K562 (cell line): ENCODE measurements at regions not wholly inside any gene's neighbourhood (a gene's known extent, or its start where the extent isn't known, plus 50 kb on each side); places are given as distances from the start of the nearest gene placed in this dataset.

Experiments
- ATAC-seq: fragments of 200-7000 bp; cut with Tn5 transposase; 3 replicates; pipeline ENCODE4 v1.9.1; 2020; ENCODE audit warnings: moderate library complexity
- BruUV-seq: library from RNA; stranded (reverse); fragments of 400-500 nt; replicated peaks from 2 replicates; lab custom pipeline; 2021; lab: Mats Ljungman, UMichigan
- CTCF ChIA-PET: fragments of 300-600 bp; formaldehyde crosslinking; extraction: SDS; loops from one replicate; lab custom pipeline; 2021; ENCODE audit warnings: low intra/inter-chr PET ratio; lab: Yijun Ruan, JAX
- POLR2A ChIA-PET: fragments of 300-600, 350-650 bp; sonication (Branson Sonifier 250); formaldehyde crosslinking; extraction: SDS; loops from one replicate; lab custom pipeline; 2021; ENCODE audit warnings: antibody characterized with exemption, inconsistent platforms; lab: Yijun Ruan, JAX
- DNase-seq, 4 experiments: peaks; one replicate each; pipeline versions ENCODE4 v3.0.0 to v3.0.0-alpha.2; 2011 to 2018; ENCODE audit warnings: low spot score in 3 of 4, mixed read lengths in 3 of 4; ENCODE audit errors: extremely low read depth in 1 of 4
- FAIRE-seq: peaks from 2 replicates; lab custom pipeline; 2011; peaks lifted over from hg19 to GRCh38; lab: Jason Lieb, UNC
- H2AFZ ChIP-seq: 2 replicates; pipeline ENCODE4 v1.6.0; 2011; ENCODE audit warnings: low read depth, low read length, control low read depth, inconsistent platforms
- H3K27ac ChIP-seq: fragments of 200-600 bp; 3 replicates; pipeline ENCODE4 v1.8.0; 2011; ENCODE audit warnings: low read depth, mild to moderate bottlenecking, control low read depth, inconsistent platforms, low read length, moderate library complexity, mixed read lengths; ENCODE audit errors: extremely low read depth
- H3K27me3 ChIP-seq, 2 experiments: fragments of 300-600 bp in 1 of 2; 2 replicates in 1 of 2; 3 replicates in 1 of 2; pipeline versions ENCODE4 v1.6.0 to v1.8.0; 2011; ENCODE audit warnings: inconsistent platforms in 2 of 2, low read length in 2 of 2, mild to moderate bottlenecking in 1 of 2, mixed read lengths in 1 of 2, moderate library complexity in 1 of 2; ENCODE audit not compliant: control insufficient read depth in 2 of 2, insufficient read depth in 2 of 2
- H3K36me3 ChIP-seq: fragments of 300-600 bp; 3 replicates; pipeline ENCODE4 v1.8.0; 2011; ENCODE audit warnings: mild to moderate bottlenecking, low read length, inconsistent platforms; ENCODE audit not compliant: control insufficient read depth, insufficient read depth
- H3K4me1 ChIP-seq, 2 experiments: fragments of 200-600 bp in 1 of 2; replicated peaks in 1 of 2; 2 replicates in 1 of 2; 3 replicates in 1 of 2; pipeline versions ENCODE4 v1.5.1 to v1.8.0; 2011; ENCODE audit warnings: inconsistent platforms in 2 of 2, low read length in 2 of 2, mild to moderate bottlenecking in 1 of 2, mixed read lengths in 1 of 2, moderate library complexity in 1 of 2; ENCODE audit not compliant: control insufficient read depth in 2 of 2, insufficient read depth in 2 of 2
- H3K4me2 ChIP-seq: 2 replicates; pipeline ENCODE4 v1.6.1; 2011; ENCODE audit warnings: low read length, control low read depth, inconsistent platforms, mixed read lengths; ENCODE audit not compliant: insufficient read depth
- H3K4me3 ChIP-seq: fragments of 200-600 bp; sonication (generic), shearing (Covaris generic); 2 replicates; pipeline ENCODE4 v1.5.1; 2016; ENCODE audit warnings: control low read depth, inconsistent platforms
- H3K79me2 ChIP-seq: fragments of 200-600 bp; 3 replicates; pipeline ENCODE4 v1.8.0; 2011; ENCODE audit warnings: low read length, inconsistent platforms; ENCODE audit not compliant: control insufficient read depth, insufficient read depth
- H3K9ac ChIP-seq, 2 experiments: 2 replicates each; pipeline versions ENCODE4 v1.6.0 to v1.6.1; 2011; ENCODE audit warnings: low read depth in 2 of 2, low read length in 2 of 2, control low read depth in 1 of 2, inconsistent platforms in 1 of 2, mild to moderate bottlenecking in 1 of 2, mixed read lengths in 1 of 2; ENCODE audit not compliant: insufficient read depth in 1 of 2
- H3K9me1 ChIP-seq: one replicate; pipeline ENCODE4 v1.6.0; 2011; ENCODE audit warnings: inconsistent platforms, mild to moderate bottlenecking, low read length, moderate library complexity; ENCODE audit not compliant: control insufficient read depth, insufficient read depth
- H3K9me3 ChIP-seq: replicated peaks from 2 replicates; pipeline ENCODE4 v1.5.1; 2011; ENCODE audit warnings: low read depth, low read length, inconsistent platforms; ENCODE audit not compliant: control insufficient read depth, insufficient read depth
- H4K20me1 ChIP-seq: replicated peaks from 2 replicates; pipeline ENCODE4 v1.6.1; 2011; ENCODE audit warnings: low read length, inconsistent platforms, mixed read lengths; ENCODE audit not compliant: control insufficient read depth, insufficient read depth
- CC2D1A ChIP-seq: fragments of 450-650 bp; IDR thresholded peaks from 2 replicates; pipeline ENCODE4 v1.6.1; 2017; ENCODE audit warnings: mild to moderate bottlenecking
- E2F5 ChIP-seq: sonication (generic); formaldehyde crosslinking; IDR thresholded peaks from 2 replicates; pipeline ENCODE4 v1.8.0; 2022; ENCODE audit warnings: mild to moderate bottlenecking, missing genetic modification reagents
- EP400 ChIP-seq: fragments of 450-650 bp; IDR thresholded peaks from 2 replicates; pipeline ENCODE4 v1.6.1; 2017; ENCODE audit warnings: antibody characterized with exemption, mild to moderate bottlenecking, moderate library complexity
- ESRRB ChIP-seq: fragments of 250-450 bp; sonication (Bioruptor Pico); IDR thresholded peaks from 2 replicates; pipeline ENCODE4 v1.5.0; 2020; ENCODE audit warnings: mild to moderate bottlenecking, moderate library complexity, borderline replicate concordance
- FOSL1 ChIP-seq: fragments of 200-800 bp; sonication (Bioruptor generic); conservative IDR thresholded peaks from 2 replicates; pipeline ENCODE4 v1.6.1; 2016; ENCODE audit warnings: missing genetic modification characterization, missing compliant biosample characterization
- FOXJ2 ChIP-seq: fragments of 200-800 bp; sonication (Bioruptor generic); IDR thresholded peaks from 2 replicates; pipeline ENCODE4 v1.6.1; 2016; ENCODE audit warnings: missing genetic modification characterization, missing compliant biosample characterization
- FOXM1 ChIP-seq, 2 experiments: fragments of 450-650 bp in 1 of 2; sonication (generic) in 1 of 2; formaldehyde crosslinking in 1 of 2; IDR thresholded peaks; 2 replicates each; pipeline versions ENCODE4 v1.6.1 to v1.9.0; 2017 to 2022; ENCODE audit warnings: low read depth in 2 of 2, mild to moderate bottlenecking in 2 of 2, missing genetic modification reagents in 1 of 2, moderate library complexity in 1 of 2
- HCFC1 ChIP-seq: IDR thresholded peaks from 2 replicates; pipeline ENCODE4 v1.6.1; 2012; ENCODE audit warnings: low read depth, low read length, improper control_type of control experiment
- HSF4 ChIP-seq: fragments of 250-450 bp; sonication (Bioruptor Pico); IDR thresholded peaks from 2 replicates; pipeline ENCODE4 v2.1.2; 2022; ENCODE audit warnings: mild to moderate bottlenecking, moderate library complexity, borderline replicate concordance
- JUNB ChIP-seq: fragments of 450-650 bp; formaldehyde crosslinking; conservative IDR thresholded peaks from 2 replicates; pipeline ENCODE4 v1.4.0; 2020; ENCODE audit warnings: mild to moderate bottlenecking
- MCM5 ChIP-seq: fragments of 450-650 bp; IDR thresholded peaks from 2 replicates; pipeline ENCODE4 v1.6.1; 2016; ENCODE audit warnings: low read depth
- MXD1 ChIP-seq: fragments of 250-450 bp; sonication (Bioruptor Pico); IDR thresholded peaks from 2 replicates; pipeline ENCODE4 v1.8.0; 2021; ENCODE audit warnings: borderline replicate concordance, mild to moderate bottlenecking, moderate library complexity; ENCODE audit not compliant: poor library complexity, severe bottlenecking
- SIN3B ChIP-seq: fragments of 450-650 bp; IDR thresholded peaks from 2 replicates; pipeline ENCODE4 v1.6.1; 2017; ENCODE audit warnings: low read depth, mild to moderate bottlenecking, moderate library complexity
- SMARCA4 ChIP-seq: fragments of 450-650 bp; IDR thresholded peaks from 2 replicates; pipeline ENCODE4 v1.6.1; 2016
- SP1 ChIP-seq: sonication (generic); formaldehyde crosslinking; IDR thresholded peaks from 2 replicates; pipeline ENCODE4 v1.8.1; 2022; ENCODE audit warnings: mild to moderate bottlenecking, missing genetic modification reagents
- WGBS: fragments of 100-300 bp; shearing (Covaris generic); methylation state at CpG from one replicate; pipeline ENCODE4 v1.1.6; 2016; ENCODE audit warnings: low coverage, mixed read lengths; ENCODE audit not compliant: insufficient coverage; ENCODE audit errors: missing lambda C conversion rate; 5-methylcytosine and 5-hydroxymethylcytosine counted together
- in situ Hi-C: fragments of 300-500 bp; cut with MboI; formaldehyde crosslinking; loops from 4 replicates; pipeline ENCODE4 v1.15.0; 2018; ENCODE audit warnings: inconsistent platforms, mixed read lengths
- intact Hi-C: fragments of 100-400 bp; cut with micrococcal nuclease; formaldehyde crosslinking; loops from 2 replicates; pipeline ENCODE4 v1.14.2; 2022
- TF ChIP-seq, protein P1 (sequence below): fragments of 150-350 bp; IDR thresholded peaks from 2 replicates; pipeline ENCODE4 v1.6.1; 2014; ENCODE audit warnings: low read depth, mild to moderate bottlenecking, low read length, borderline replicate concordance

GRCh38 chr7:68429411-68430117, 1168.7 kb upstream of the AUTS2 start:
- H3K27ac ChIP-seq: no peak overlapping the region
- no peak for ATAC-seq
- intact Hi-C loops: no loop called here
- H3K9ac ChIP-seq: no peak overlapping the region
- H3K4me3 ChIP-seq: no peak overlapping the region
- no peak overlapping the region for H2AFZ ChIP-seq
- 0 out of 5 replicates have a peak, but pooled peaks cover 0 to 5% of the 10 kb centered on the region in 2 experiments for H3K27me3 ChIP-seq
- no TSS peak for BruUV-seq
- CTCF ChIA-PET: no interaction called here
- no peaks in the 10 kb centered on the region for H3K9me3 ChIP-seq
- no peaks in the 10 kb centered on the region for H3K4me1 ChIP-seq
- TF ChIP-seq HCFC1 (no peak), ESRRB (CRISPR knock-in tag) (no peak), FOXM1 (IDR thresholded peaks at IDR 0.05; ENCODE audit: low read depth) (no peak), FOXM1 (CRISPR knock-in tag; IDR thresholded peaks at IDR 0.05; ENCODE audit: low read depth) (no peak), SIN3B (no peak), MCM5 (no peak), HSF4 (CRISPR knock-in tag) (no peak), JUNB (CRISPR knock-in tag) (no peak), SMARCA4 (no peak), EP400 (no peak), CC2D1A (no peak), FOXJ2 (no peak), E2F5 (CRISPR knock-in tag) (no peak), SP1 (no peak), MXD1 (CRISPR knock-in tag) (no peak), FOSL1 (tag) (no peak)
- TF ChIP-seq, protein P1, sequence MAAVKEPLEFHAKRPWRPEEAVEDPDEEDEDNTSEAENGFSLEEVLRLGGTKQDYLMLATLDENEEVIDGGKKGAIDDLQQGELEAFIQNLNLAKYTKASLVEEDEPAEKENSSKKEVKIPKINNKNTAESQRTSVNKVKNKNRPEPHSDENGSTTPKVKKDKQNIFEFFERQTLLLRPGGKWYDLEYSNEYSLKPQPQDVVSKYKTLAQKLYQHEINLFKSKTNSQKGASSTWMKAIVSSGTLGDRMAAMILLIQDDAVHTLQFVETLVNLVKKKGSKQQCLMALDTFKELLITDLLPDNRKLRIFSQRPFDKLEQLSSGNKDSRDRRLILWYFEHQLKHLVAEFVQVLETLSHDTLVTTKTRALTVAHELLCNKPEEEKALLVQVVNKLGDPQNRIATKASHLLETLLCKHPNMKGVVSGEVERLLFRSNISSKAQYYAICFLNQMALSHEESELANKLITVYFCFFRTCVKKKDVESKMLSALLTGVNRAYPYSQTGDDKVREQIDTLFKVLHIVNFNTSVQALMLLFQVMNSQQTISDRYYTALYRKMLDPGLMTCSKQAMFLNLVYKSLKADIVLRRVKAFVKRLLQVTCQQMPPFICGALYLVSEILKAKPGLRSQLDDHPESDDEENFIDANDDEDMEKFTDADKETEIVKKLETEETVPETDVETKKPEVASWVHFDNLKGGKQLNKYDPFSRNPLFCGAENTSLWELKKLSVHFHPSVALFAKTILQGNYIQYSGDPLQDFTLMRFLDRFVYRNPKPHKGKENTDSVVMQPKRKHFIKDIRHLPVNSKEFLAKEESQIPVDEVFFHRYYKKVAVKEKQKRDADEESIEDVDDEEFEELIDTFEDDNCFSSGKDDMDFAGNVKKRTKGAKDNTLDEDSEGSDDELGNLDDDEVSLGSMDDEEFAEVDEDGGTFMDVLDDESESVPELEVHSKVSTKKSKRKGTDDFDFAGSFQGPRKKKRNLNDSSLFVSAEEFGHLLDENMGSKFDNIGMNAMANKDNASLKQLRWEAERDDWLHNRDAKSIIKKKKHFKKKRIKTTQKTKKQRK: no peak
- TF ChIP-seq, all 486 proteins: peak for 0
- no peaks in the 10 kb centered on the region for H3K9me1 ChIP-seq
- no peaks in the 10 kb centered on the region for H4K20me1 ChIP-seq
- no peak for FAIRE-seq
- H3K4me2 ChIP-seq: no peak overlapping the region
- POLR2A ChIA-PET: interaction anchor here (0.6 kb wide), 1 partner anchor 15 kb away, joined by 4 read pairs; no protein-coding TSS in a partner anchor
- H3K36me3 ChIP-seq: no peaks in the 10 kb centered on the region
- in situ Hi-C loops: no loop called here
- WGBS: 2% methylated on average over 8 of the region's 8 CpGs
- H3K79me2 ChIP-seq: no peaks in the 10 kb centered on the region
- no peak for DNase-seq
